PC-9 (cell line): ENCODE measurements at regions not wholly inside any gene's neighbourhood (a gene's known extent, or its start where the extent isn't known, plus 50 kb on each side); places are given as distances from the start of the nearest gene placed in this dataset.

Experiments
- CTCF ChIP-seq: fragments of 200-600 bp; sonication (generic); conservative IDR thresholded peaks from 2 replicates; pipeline ENCODE4 v1.6.1; 2017; ENCODE audit warnings: mixed run types, antibody characterized with exemption, mild to moderate bottlenecking, moderate library complexity
- EZH2 ChIP-seq: fragments of 200-600 bp; sonication (generic); IDR thresholded peaks from 2 replicates; pipeline ENCODE4 v1.8.0; 2017; ENCODE audit warnings: antibody characterized with exemption, low read depth

GRCh38 chr10:33947544-33947943 lies 613.1 kb upstream of the NRP1 start:
- TF ChIP-seq CTCF (no peak), EZH2 (no peak)
